ENCODE measurements at regions not wholly inside any gene's neighbourhood (a gene's known extent, or its start where the extent isn't known, plus 50 kb on each side); places are given as distances from the start of the nearest gene placed in this dataset.

DNA sequence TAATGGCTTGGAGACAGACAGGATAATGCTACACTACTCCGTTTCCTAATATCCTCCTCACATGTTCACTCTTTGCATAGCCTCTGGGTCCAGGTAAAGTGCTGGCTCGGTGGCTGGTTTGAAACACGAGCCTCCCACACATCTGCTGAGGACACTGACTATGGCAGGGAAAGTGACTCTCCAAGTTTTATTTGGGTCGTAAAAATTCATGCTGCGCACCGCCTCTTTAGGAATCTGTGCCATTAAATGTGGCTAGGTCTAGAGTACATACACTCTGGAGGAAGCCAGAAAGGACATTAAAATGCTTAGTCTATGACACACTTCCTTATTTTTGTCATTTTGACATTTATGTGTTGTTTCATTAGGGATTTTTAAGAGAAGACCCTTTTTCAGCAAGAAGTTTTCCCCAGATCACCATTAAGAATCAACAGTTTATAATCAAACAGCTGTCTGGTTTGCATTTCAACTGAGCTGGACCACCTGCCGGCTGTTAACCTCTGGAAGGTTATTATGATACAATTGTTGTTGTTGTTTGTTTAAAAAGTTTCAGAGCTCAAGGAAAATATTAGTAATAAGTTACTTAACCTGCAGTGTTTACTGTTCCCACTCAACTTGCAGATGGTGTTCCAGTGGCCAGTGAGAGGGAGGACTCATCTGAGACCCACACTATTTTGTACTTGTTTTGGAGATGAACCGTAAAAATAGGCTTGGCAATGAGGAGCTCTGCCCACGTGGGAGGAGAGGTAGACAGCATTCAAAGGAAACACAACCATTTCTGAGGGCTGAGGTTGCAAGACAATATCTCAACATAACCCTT lies 443.3 kb upstream of the MEIS1 start (continued):
- TF ChIP-seq GABPA (IDR thresholded peaks at IDR 0.05; ENCODE audit: borderline replicate concordance, insufficient read depth, low read length): no peak
- TF ChIP-seq RAD21 (IDR thresholded peaks at IDR 0.05 in 1 of 2, conservative IDR thresholded peaks at IDR 0.05 in 1 of 2; ENCODE audit: low read depth in 2 of 2, low read length in 2 of 2): no peak
